Fibroblast of lung (primary cell): ENCODE measurements at regions not wholly inside any gene's neighbourhood (a gene's known extent, or its start where the extent isn't known, plus 50 kb on each side); places are given as distances from the start of the nearest gene placed in this dataset.

Source experiments
- DNase-seq, 2 donors: peaks; one replicate each; pipeline versions ENCODE4 v3.0.0 to v3.0.0-alpha.2; 2010; ENCODE audit warnings: low read depth in 2 of 2
- H2AFZ ChIP-seq: 2 replicates; pipeline ENCODE4 v1.5.1; 2012; ENCODE audit warnings: low read length, control low read depth, inconsistent platforms
- H3K27ac ChIP-seq: 2 replicates; pipeline ENCODE4 v1.5.1; 2011; ENCODE audit warnings: low read length, control low read depth; ENCODE audit not compliant: insufficient read depth
- H3K27me3 ChIP-seq: 2 replicates; pipeline ENCODE4 v1.5.1; 2011; ENCODE audit warnings: mild to moderate bottlenecking, low read length; ENCODE audit not compliant: control insufficient read depth, insufficient read depth
- H3K36me3 ChIP-seq: 2 replicates; pipeline ENCODE4 v1.5.1; 2011; ENCODE audit warnings: low read length; ENCODE audit not compliant: control insufficient read depth, insufficient read depth
- H3K4me1 ChIP-seq: 2 replicates; pipeline ENCODE4 v1.5.1; 2011; ENCODE audit warnings: low read length; ENCODE audit not compliant: control insufficient read depth, insufficient read depth; ENCODE audit errors: extremely low read depth
- H3K4me2 ChIP-seq: 2 replicates; pipeline ENCODE4 v1.5.1; 2011; ENCODE audit warnings: low read length, control low read depth; ENCODE audit not compliant: insufficient read depth; ENCODE audit errors: extremely low read depth
- H3K4me3 ChIP-seq, 4 experiments: fragments of 200-600 bp in 1 of 4; sonication (generic) in 1 of 4; replicated peaks in 1 of 4; 2 replicates each; pipeline ENCODE4 v1.5.1; 2011 to 2016; ENCODE audit warnings: low read length in 4 of 4, low read depth in 3 of 4, mild to moderate bottlenecking in 3 of 4, control low read depth in 2 of 4, inconsistent platforms in 1 of 4, mixed read lengths in 1 of 4; ENCODE audit not compliant: insufficient read depth in 1 of 4; ENCODE audit errors: control extremely low read depth in 1 of 4
- H3K79me2 ChIP-seq: 2 replicates; pipeline ENCODE4 v1.5.1; 2012; ENCODE audit warnings: mild to moderate bottlenecking, low read length, inconsistent platforms; ENCODE audit not compliant: control insufficient read depth, insufficient read depth
- H3K9ac ChIP-seq: 2 replicates; pipeline ENCODE4 v1.5.1; 2011; ENCODE audit warnings: mild to moderate bottlenecking, low read length, control low read depth; ENCODE audit not compliant: insufficient read depth
- H3K9me3 ChIP-seq: 2 replicates; pipeline ENCODE4 v1.5.1; 2012; ENCODE audit warnings: low read depth, low read length; ENCODE audit not compliant: control insufficient read depth, insufficient read depth
- H4K20me1 ChIP-seq: 2 replicates; pipeline ENCODE4 v1.5.1; 2011; ENCODE audit warnings: low read length; ENCODE audit not compliant: control insufficient read depth, insufficient read depth; ENCODE audit errors: extremely low read depth
- CTCF ChIP-seq, 2 donors: IDR thresholded peaks in 1 of 2; conservative IDR thresholded peaks in 1 of 2; 1 replicate in 1 of 2; 2 replicates in 1 of 2; pipeline ENCODE4 v1.5.1; 2011 to 2012; ENCODE audit warnings: low read length in 2 of 2, control low read depth in 1 of 2, inconsistent platforms in 1 of 2, low read depth in 1 of 2, mild to moderate bottlenecking in 1 of 2
- EZH2 ChIP-seq: IDR thresholded peaks from 2 replicates; pipeline ENCODE4 v1.5.1; 2012; ENCODE audit warnings: low read length, control low read depth, mild to moderate bottlenecking; ENCODE audit errors: missing control alignments

GRCh38 chr2:138396843-138397242, 104.7 kb upstream of the SPOPL start:
- Histone ChIP-seq H3K4me2 (no peak overlapping the region), H3K9me3 (no peaks in the 10 kb centered on the region), H3K79me2 (no peaks in the 10 kb centered on the region), H3K9ac (no peak overlapping the region), H3K27me3 (no peaks in the 10 kb centered on the region), H4K20me1 (no peaks in the 10 kb centered on the region), H3K4me3 (no peak overlapping the region), H3K27ac (no peak overlapping the region), H2AFZ (no peak overlapping the region), H3K36me3 (no peaks in the 10 kb centered on the region), H3K4me1 (no peaks in the 10 kb centered on the region)
- TF ChIP-seq CTCF (conservative IDR thresholded peaks at IDR 0.05 in 1 of 2, IDR thresholded peaks at IDR 0.05 in 1 of 2; ENCODE audit: low read depth in 1 of 2, low read length in 2 of 2) = no peak
- TF ChIP-seq EZH2 = no peak
- DNase-seq = no peak

DNA sequence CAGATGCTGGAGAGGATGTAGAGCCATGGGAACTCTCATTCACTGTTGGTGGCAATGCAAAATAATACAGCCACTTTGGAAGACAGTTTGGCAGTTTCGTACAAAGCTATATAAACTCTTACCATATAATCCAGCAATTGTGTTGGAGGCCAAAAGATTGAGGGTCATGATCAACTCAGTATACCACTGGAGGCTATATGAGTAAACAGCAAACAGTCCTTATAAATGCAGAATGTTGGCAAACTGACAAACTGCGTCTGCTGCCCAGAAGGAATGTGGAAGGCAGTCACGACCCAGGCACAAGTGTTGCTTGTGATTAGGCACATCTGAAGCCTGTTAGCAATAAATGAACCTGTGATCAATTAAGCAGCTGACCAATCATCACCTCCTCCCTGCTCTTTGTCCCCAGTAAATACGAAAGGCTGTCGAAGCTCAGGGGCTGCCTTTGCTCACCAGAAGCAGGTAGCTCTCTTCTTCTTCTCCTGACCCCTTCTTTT, 98.1 kb upstream of the SPOPL start:
- H3K4me2 ChIP-seq = no peak overlapping the region
- H2AFZ ChIP-seq = no peak overlapping the region
- no peaks in the 10 kb centered on the region for H3K4me1 ChIP-seq
- no peak overlapping the region for H3K27ac ChIP-seq
- H3K79me2 ChIP-seq = no peaks in the 10 kb centered on the region
- no peak for DNase-seq
- H3K4me3 ChIP-seq = no peak overlapping the region
- no peaks in the 10 kb centered on the region for H4K20me1 ChIP-seq
- H3K9me3 ChIP-seq = no peaks in the 10 kb centered on the region
- no peaks in the 10 kb centered on the region for H3K27me3 ChIP-seq
- TF ChIP-seq CTCF (conservative IDR thresholded peaks at IDR 0.05 in 1 of 2, IDR thresholded peaks at IDR 0.05 in 1 of 2; ENCODE audit: low read depth in 1 of 2, low read length in 2 of 2) = no peak
- no peak for TF ChIP-seq EZH2
- H3K36me3 ChIP-seq = no peaks in the 10 kb centered on the region
- H3K9ac ChIP-seq = no peak overlapping the region

- Histone ChIP-seq H4K20me1 (no peaks in the 10 kb centered on the region), H3K9me3 (no peaks in the 10 kb centered on the region), H3K4me1 (no peaks in the 10 kb centered on the region), H3K4me3 (no peak overlapping the region), H3K27me3 (no peaks in the 10 kb centered on the region), H3K9ac (no peak overlapping the region), H2AFZ (no peak overlapping the region), H3K4me2 (no peak overlapping the region), H3K79me2 (no peaks in the 10 kb centered on the region), H3K36me3 (no peaks in the 10 kb centered on the region), H3K27ac (no peak overlapping the region)
- TF ChIP-seq CTCF (conservative IDR thresholded peaks at IDR 0.05 in 1 of 2, IDR thresholded peaks at IDR 0.05 in 1 of 2; ENCODE audit: low read depth in 1 of 2, low read length in 2 of 2) = no peak
- no peak for TF ChIP-seq EZH2
- DNase-seq = no peak
Observed at GRCh38 chr2:138414014-138414413, 87.6 kb upstream of the SPOPL start.
